OCI-LY7 (cell line): ENCODE measurements at regions not wholly inside any gene's neighbourhood (a gene's known extent, or its start where the extent isn't known, plus 50 kb on each side); places are given as distances from the start of the nearest gene placed in this dataset.

Experiments
- BruUV-seq: library from RNA; stranded (reverse); fragments of 400-500 nt; replicated peaks from 2 replicates; lab custom pipeline; 2021; lab: Mats Ljungman, UMichigan
- CTCF ChIA-PET: fragments of 300-600 bp; sonication (Branson Sonifier 250); formaldehyde crosslinking; loops from one replicate; lab custom pipeline; 2022; ENCODE audit warnings: antibody characterized with exemption; ENCODE audit not compliant: unreplicated experiment; lab: Charles Lee
- POLR2A ChIA-PET: fragments of 300-600 bp; sonication (Branson Sonifier 250); formaldehyde crosslinking; loops from one replicate; lab custom pipeline; 2022; ENCODE audit warnings: antibody characterized with exemption; lab: Charles Lee
- DNase-seq: peaks from one replicate; pipeline ENCODE4 v3.0.0-alpha.2; 2015; ENCODE audit warnings: low spot score
- H2AFZ ChIP-seq: fragments of 200-600 bp; sonication (generic), shearing (Covaris generic); 2 replicates; pipeline ENCODE4 v1.6.1; 2014; ENCODE audit warnings: mild to moderate bottlenecking, antibody characterized with exemption, low read length, moderate library complexity
- H3K27ac ChIP-seq: fragments of 200-600 bp; sonication (generic); 2 replicates; pipeline ENCODE4 v1.5.1; 2014; ENCODE audit warnings: mixed run types, low read depth, mild to moderate bottlenecking, moderate library complexity, low read length, inconsistent platforms; ENCODE audit not compliant: poor library complexity, severe bottlenecking
- H3K36me3 ChIP-seq: fragments of 200-600 bp; sonication (generic); 2 replicates; pipeline ENCODE4 v1.6.1; 2014; ENCODE audit warnings: mild to moderate bottlenecking, antibody characterized with exemption, low read length, moderate library complexity, mixed read lengths; ENCODE audit not compliant: insufficient read depth
- H3K4me1 ChIP-seq: fragments of 200-600 bp; sonication (generic); 2 replicates; pipeline ENCODE4 v1.5.1; 2014; ENCODE audit warnings: mild to moderate bottlenecking, low read length; ENCODE audit not compliant: insufficient read depth, poor library complexity, severe bottlenecking
- H3K4me2 ChIP-seq: fragments of 200-600 bp; sonication (generic); 2 replicates; pipeline ENCODE4 v1.6.1; 2014; ENCODE audit warnings: mild to moderate bottlenecking, low read length
- H3K4me3 ChIP-seq: fragments of 200-600 bp; sonication (generic); 2 replicates; pipeline ENCODE4 v1.5.1; 2014; ENCODE audit warnings: mild to moderate bottlenecking, low read depth, low read length; ENCODE audit not compliant: poor library complexity, severe bottlenecking
- H3K79me2 ChIP-seq: fragments of 200-600 bp; sonication (generic); 2 replicates; pipeline ENCODE4 v1.6.1; 2016; ENCODE audit warnings: low read depth, mild to moderate bottlenecking, low read length, moderate library complexity, mixed read lengths; ENCODE audit not compliant: insufficient read depth
- H3K9me2 ChIP-seq: fragments of 200-600 bp; sonication (generic); 2 replicates; pipeline ENCODE4 v1.6.1; 2016; ENCODE audit warnings: mild to moderate bottlenecking, low read length, mixed read lengths; ENCODE audit not compliant: insufficient read depth
- H3K9me3 ChIP-seq: fragments of 200-600 bp; sonication (generic); 2 replicates; pipeline ENCODE4 v1.6.1; 2014; ENCODE audit warnings: mild to moderate bottlenecking, mixed run types, low read length, mixed read lengths
- H4K20me1 ChIP-seq: fragments of 200-600 bp; sonication (generic); 2 replicates; pipeline ENCODE4 v1.6.1; 2014; ENCODE audit warnings: mild to moderate bottlenecking, antibody characterized with exemption, low read length, moderate library complexity, mixed read lengths; ENCODE audit not compliant: insufficient read depth
- EZH2phosphoT487 ChIP-seq: fragments of 200-600 bp; sonication (generic); IDR thresholded peaks from 2 replicates; pipeline ENCODE4 v1.6.1; 2018; ENCODE audit warnings: low read depth, borderline replicate concordance, mild to moderate bottlenecking, mixed run types, antibody characterized with exemption, low read length, moderate library complexity, mixed read lengths
- intact Hi-C: fragments of 100-400 bp; cut with micrococcal nuclease; formaldehyde crosslinking; loops from one replicate; pipeline ENCODE4 v1.10.0; 2022; ENCODE audit not compliant: unreplicated experiment
- TF ChIP-seq, protein P1 (sequence below): fragments of 200-600 bp; sonication (generic); conservative IDR thresholded peaks from 2 replicates; pipeline ENCODE4 v1.5.1; 2014; ENCODE audit warnings: mild to moderate bottlenecking, antibody characterized with exemption, low read length, moderate library complexity, mixed read lengths

DNA sequence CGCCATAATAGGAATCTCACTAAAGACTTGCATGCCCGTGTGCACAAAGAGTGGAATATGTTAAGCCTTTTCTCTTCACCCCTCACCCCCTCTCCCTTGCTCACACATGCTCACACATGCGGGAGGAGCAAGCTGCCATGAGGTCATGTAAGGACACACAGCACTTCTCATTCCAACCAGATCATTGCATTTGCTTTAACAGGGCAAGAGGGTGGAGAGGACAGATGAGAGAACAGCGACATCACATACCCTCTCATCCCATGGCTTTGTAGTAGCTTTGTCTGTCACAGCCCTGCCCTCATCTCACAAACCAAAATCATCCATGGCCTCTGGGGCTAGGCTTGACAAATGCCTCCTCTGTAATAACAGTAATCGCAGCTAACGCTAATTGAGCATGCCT lies 145.6 kb upstream of the FRY start:
- CTCF ChIA-PET = no interaction called here

DNA sequence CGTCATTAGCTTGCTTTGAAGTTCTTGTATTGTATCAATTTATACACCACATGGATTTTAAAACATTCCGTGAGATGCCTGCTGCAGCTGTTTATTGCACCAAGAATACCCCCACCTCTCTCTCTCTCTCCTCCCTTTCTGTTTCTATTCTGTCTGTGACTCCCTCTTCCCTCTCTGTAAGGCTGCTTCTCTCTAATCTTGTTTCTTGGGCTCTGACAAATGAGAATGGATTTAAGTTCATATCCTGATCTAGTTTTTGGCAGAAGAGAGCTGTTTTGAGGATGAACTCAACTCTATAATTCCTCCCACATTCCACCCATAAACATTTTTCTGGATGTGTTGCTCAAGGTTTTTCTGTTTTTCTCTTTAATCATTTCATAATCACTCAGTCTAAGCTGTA lies 144.3 kb upstream of the FRY start:
- no peaks in the 10 kb centered on the region for H4K20me1 ChIP-seq
- H3K4me2 ChIP-seq = no peak overlapping the region
- POLR2A ChIA-PET = no interaction called here
- no peak overlapping the region for H2AFZ ChIP-seq
- H3K9me3 ChIP-seq = no peaks in the 10 kb centered on the region
- CTCF ChIA-PET = no interaction called here
- no peaks in the 10 kb centered on the region for H3K9me2 ChIP-seq
- no peaks in the 10 kb centered on the region for H3K79me2 ChIP-seq
- no peaks in the 10 kb centered on the region for H3K4me1 ChIP-seq
- no peak for TF ChIP-seq EZH2phosphoT487
- TF ChIP-seq, protein P1, sequence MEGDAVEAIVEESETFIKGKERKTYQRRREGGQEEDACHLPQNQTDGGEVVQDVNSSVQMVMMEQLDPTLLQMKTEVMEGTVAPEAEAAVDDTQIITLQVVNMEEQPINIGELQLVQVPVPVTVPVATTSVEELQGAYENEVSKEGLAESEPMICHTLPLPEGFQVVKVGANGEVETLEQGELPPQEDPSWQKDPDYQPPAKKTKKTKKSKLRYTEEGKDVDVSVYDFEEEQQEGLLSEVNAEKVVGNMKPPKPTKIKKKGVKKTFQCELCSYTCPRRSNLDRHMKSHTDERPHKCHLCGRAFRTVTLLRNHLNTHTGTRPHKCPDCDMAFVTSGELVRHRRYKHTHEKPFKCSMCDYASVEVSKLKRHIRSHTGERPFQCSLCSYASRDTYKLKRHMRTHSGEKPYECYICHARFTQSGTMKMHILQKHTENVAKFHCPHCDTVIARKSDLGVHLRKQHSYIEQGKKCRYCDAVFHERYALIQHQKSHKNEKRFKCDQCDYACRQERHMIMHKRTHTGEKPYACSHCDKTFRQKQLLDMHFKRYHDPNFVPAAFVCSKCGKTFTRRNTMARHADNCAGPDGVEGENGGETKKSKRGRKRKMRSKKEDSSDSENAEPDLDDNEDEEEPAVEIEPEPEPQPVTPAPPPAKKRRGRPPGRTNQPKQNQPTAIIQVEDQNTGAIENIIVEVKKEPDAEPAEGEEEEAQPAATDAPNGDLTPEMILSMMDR = no peak
- no peak for DNase-seq
- H3K27ac ChIP-seq = no peak overlapping the region
- no TSS peak for BruUV-seq
- intact Hi-C loops = no loop called here
- H3K36me3 ChIP-seq = no peaks in the 10 kb centered on the region
- no peak overlapping the region for H3K4me3 ChIP-seq

More for the DNA sequence above, 145.6 kb upstream of the FRY start:
- H3K4me2 ChIP-seq = no peak overlapping the region
- no peak overlapping the region for H3K27ac ChIP-seq
- no TSS peak for BruUV-seq
- H3K9me3 ChIP-seq = no peaks in the 10 kb centered on the region
- no peak overlapping the region for H2AFZ ChIP-seq
- intact Hi-C loops = no loop called here
- no peaks in the 10 kb centered on the region for H3K36me3 ChIP-seq
- POLR2A ChIA-PET = no interaction called here
- no peaks in the 10 kb centered on the region for H4K20me1 ChIP-seq
- H3K9me2 ChIP-seq = no peaks in the 10 kb centered on the region
- H3K79me2 ChIP-seq = no peaks in the 10 kb centered on the region
- no peak overlapping the region for H3K4me3 ChIP-seq
- DNase-seq = no peak
- no peaks in the 10 kb centered on the region for H3K4me1 ChIP-seq
- TF ChIP-seq, protein P1 = no peak

DNA sequence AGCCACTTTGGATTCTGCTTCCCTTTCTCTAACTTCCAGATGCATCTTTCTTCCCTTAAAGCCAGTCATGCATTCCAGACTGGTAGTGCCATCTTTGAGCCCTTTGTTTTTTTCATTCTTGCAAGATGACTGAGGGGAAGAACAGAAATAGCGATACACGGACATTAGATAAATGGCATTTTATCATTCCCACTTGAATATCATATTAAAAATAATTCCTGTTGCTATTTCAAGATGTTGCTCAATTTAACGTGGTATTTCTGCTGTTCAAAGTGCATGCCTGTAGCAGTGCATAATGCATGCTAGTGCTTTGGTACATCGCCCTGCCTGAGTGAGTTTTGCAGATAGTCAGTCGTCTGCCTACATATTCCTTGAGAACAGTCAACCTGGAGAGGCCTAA lies 140.6 kb upstream of the FRY start:
- no peak for DNase-seq
- POLR2A ChIA-PET = no interaction called here

More for the DNA sequence above, 140.6 kb upstream of the FRY start:
- no peaks in the 10 kb centered on the region for H4K20me1 ChIP-seq
- CTCF ChIA-PET = no interaction called here
- intact Hi-C loops = no loop called here
- H3K79me2 ChIP-seq = no peaks in the 10 kb centered on the region
- H3K4me2 ChIP-seq = no peak overlapping the region
- no peak overlapping the region for H3K27ac ChIP-seq
- no peak overlapping the region for H2AFZ ChIP-seq
- H3K9me3 ChIP-seq = no peaks in the 10 kb centered on the region
- H3K9me2 ChIP-seq = no peaks in the 10 kb centered on the region
- H3K36me3 ChIP-seq = no peaks in the 10 kb centered on the region
- H3K4me3 ChIP-seq = no peak overlapping the region
- TF ChIP-seq, protein P1 = no peak
- TF ChIP-seq EZH2phosphoT487 = no peak
- no TSS peak for BruUV-seq
- no peaks in the 10 kb centered on the region for H3K4me1 ChIP-seq
